Psoas muscle (tissue), 7 donors: ENCODE measurements at regions not wholly inside any gene's neighbourhood (a gene's known extent, or its start where the extent isn't known, plus 50 kb on each side); places are given as distances from the start of the nearest gene placed in this dataset.

Experiments
- ATAC-seq, 4 donors: fragments of 200-7000 bp; cut with Tn5 transposase; one replicate each; pipeline ENCODE4 v1.9.1; 2020; ENCODE audit warnings: moderate library complexity in 3 of 4, mild to moderate bottlenecking in 2 of 4
- DNase-seq, 2 donors: peaks; one replicate each; pipeline ENCODE4 v3.0.0-alpha.2; 2020
- H3K27ac ChIP-seq: fragments of 200-600 bp; one replicate; pipeline ENCODE4 v1.8.0; 2022
- H3K27me3 ChIP-seq, 3 donors: fragments of 200-600 bp in 1 of 3; one replicate each; pipeline versions ENCODE4 v1.6.1 to v1.8.0; 2013 to 2022; ENCODE audit warnings: low read length in 2 of 3, mild to moderate bottlenecking in 2 of 3, moderate library complexity in 1 of 3; ENCODE audit not compliant: insufficient read depth in 3 of 3
- H3K36me3 ChIP-seq, 2 donors: fragments of 200-600 bp in 1 of 2; one replicate each; pipeline versions ENCODE4 v1.6.1 to v1.8.0; 2013 to 2022; ENCODE audit warnings: low read depth in 1 of 2, mild to moderate bottlenecking in 1 of 2, moderate library complexity in 1 of 2; ENCODE audit not compliant: insufficient read depth in 1 of 2
- H3K4me1 ChIP-seq: fragments of 200-600 bp; one replicate; pipeline ENCODE4 v1.8.0; 2022
- H3K4me3 ChIP-seq: fragments of 200-600 bp; one replicate; pipeline ENCODE4 v1.8.0; 2022; ENCODE audit warnings: mild to moderate bottlenecking
- H3K9me3 ChIP-seq: fragments of 200-600 bp; one replicate; pipeline ENCODE4 v1.8.0; 2022
- CTCF ChIP-seq: fragments of 200-600 bp; IDR thresholded peaks from one replicate; pipeline ENCODE4 v1.8.0; 2022; ENCODE audit warnings: antibody characterized with exemption
- WGBS, 3 donors: extraction: QIAGEN DNeasy Blood & Tissue Kit; methylation state at CpG; one replicate each; pipeline versions ENCODE4 v1.1.6 to v1.1.7; 2013; 5-methylcytosine and 5-hydroxymethylcytosine counted together
- intact Hi-C, 2 donors: fragments of 100-400 bp; cut with DNase I; formaldehyde crosslinking; loops; one replicate each; pipeline versions ENCODE4 v1.11.0 to v1.14.2; 2022
- donor health status: healthy with polysubstance abuse.
- donor health status: DM: no; HTN: no; CAD: no; lungs with moderate emphysema.
- donor health status: Bipolar disorder and iron deficiency.
- donor health status: healthy.
- donor health status: DM: yes; HTN: yes; CAD: no.
- donor health status: DM: no; HTN: no; CAD: no.
- donor health status: DM: yes; HTN: yes; CAD: no.

GRCh38 chr13:91232716-91233115, 114.8 kb upstream of the MIR17HG start:
- no peak overlapping the region for H3K27ac ChIP-seq
- no peaks in the 10 kb centered on the region for H3K9me3 ChIP-seq
- no peaks in the 10 kb centered on the region for H3K4me1 ChIP-seq
- no peaks in the 10 kb centered on the region for H3K36me3 ChIP-seq
- no peak overlapping the region for H3K4me3 ChIP-seq
- no peaks in the 10 kb centered on the region for H3K27me3 ChIP-seq
- intact Hi-C loops = no loop called here
- TF ChIP-seq CTCF = no peak
- no peak for DNase-seq
- no peak for ATAC-seq

GRCh38 chr13:91233291-91233690, 114.2 kb upstream of the MIR17HG start:
- DNase-seq (no peak), ATAC-seq (no peak)
- H3K27ac ChIP-seq = no peak overlapping the region
- no peaks in the 10 kb centered on the region for H3K4me1 ChIP-seq
- H3K36me3 ChIP-seq = no peaks in the 10 kb centered on the region
- intact Hi-C loops = no loop called here
- whole genome bisulfite sequencing, 3 donors = 80 to 85% (median 83%) methylated on average over 3 of the region's 3 CpGs
- H3K9me3 ChIP-seq = no peaks in the 10 kb centered on the region
- no peak overlapping the region for H3K4me3 ChIP-seq
- no peak for TF ChIP-seq CTCF
- no peaks in the 10 kb centered on the region for H3K27me3 ChIP-seq

- Histone ChIP-seq H3K36me3 (no peaks in the 10 kb centered on the region), H3K27ac (no peak overlapping the region), H3K9me3 (no peaks in the 10 kb centered on the region), H3K27me3 (no peaks in the 10 kb centered on the region), H3K4me1 (no peaks in the 10 kb centered on the region), H3K4me3 (no peak overlapping the region)
- DNase-seq (no peak), ATAC-seq (no peak)
- intact Hi-C loops = no loop called here
- WGBS, 3 donors = 84 to 97% (median 93%) methylated on average over 3 of the region's 3 CpGs
- no peak for TF ChIP-seq CTCF
Measured at GRCh38 chr13:91236182-91236581, 111.3 kb upstream of the MIR17HG start.

- intact Hi-C loops = no loop called here
- Histone ChIP-seq H3K27ac (no peak overlapping the region), H3K27me3 (no peaks in the 10 kb centered on the region), H3K4me1 (no peaks in the 10 kb centered on the region), H3K36me3 (no peaks in the 10 kb centered on the region), H3K4me3 (no peak overlapping the region), H3K9me3 (no peaks in the 10 kb centered on the region)
- ATAC-seq (no peak), DNase-seq (no peak)
- WGBS, 3 donors = 85 to 91% (median 86%) methylated on average over 3 of the region's 3 CpGs
- no peak for TF ChIP-seq CTCF
Measured at GRCh38 chr13:91236921-91237320, 110.6 kb upstream of the MIR17HG start.

GRCh38 chr13:91238036-91238435, 109.5 kb upstream of the MIR17HG start:
- Histone ChIP-seq H3K27me3 (no peaks in the 10 kb centered on the region), H3K9me3 (no peaks in the 10 kb centered on the region), H3K4me1 (no peaks in the 10 kb centered on the region), H3K27ac (no peak overlapping the region), H3K36me3 (no peaks in the 10 kb centered on the region), H3K4me3 (no peak overlapping the region)
- intact Hi-C loops = no loop called here
- DNase-seq = no peak
- no peak for ATAC-seq
- no peak for TF ChIP-seq CTCF
- WGBS, 3 donors = 50 to 64% (median 55%) methylated on average over 2 of the region's 2 CpGs
